ENCODE measurements at regions not wholly inside any gene's neighbourhood (a gene's known extent, or its start where the extent isn't known, plus 50 kb on each side); places are given as distances from the start of the nearest gene placed in this dataset.
"Not testable (repeated sequence)": the region's sequence is repeated elsewhere in the genome, so short reads cannot be mapped to it uniquely, and the experiment has no call there.

DNA sequence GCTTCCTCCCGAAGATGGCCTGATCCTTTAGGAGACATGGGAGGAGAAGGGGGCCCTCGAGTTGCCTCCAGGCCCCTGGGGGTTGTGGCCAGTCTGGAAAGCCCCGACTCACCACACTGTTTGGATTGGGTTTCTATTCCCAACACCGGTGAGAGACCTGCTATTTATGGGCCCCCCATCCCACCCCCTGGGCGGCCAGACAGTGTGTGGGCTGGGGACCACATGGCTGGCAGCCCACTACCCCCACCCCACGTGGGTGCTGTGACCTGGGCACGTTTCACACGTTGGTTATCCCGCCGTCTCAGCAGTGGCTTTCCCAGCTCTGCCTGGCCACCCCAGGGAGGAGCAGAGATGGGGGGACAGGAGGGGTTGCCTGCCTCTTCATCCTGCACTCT, 116.1 kb downstream of the VEGFA start:
- DNase-seq (ENCODE audit: low read depth in 2 of 2) = no peak

DNA sequence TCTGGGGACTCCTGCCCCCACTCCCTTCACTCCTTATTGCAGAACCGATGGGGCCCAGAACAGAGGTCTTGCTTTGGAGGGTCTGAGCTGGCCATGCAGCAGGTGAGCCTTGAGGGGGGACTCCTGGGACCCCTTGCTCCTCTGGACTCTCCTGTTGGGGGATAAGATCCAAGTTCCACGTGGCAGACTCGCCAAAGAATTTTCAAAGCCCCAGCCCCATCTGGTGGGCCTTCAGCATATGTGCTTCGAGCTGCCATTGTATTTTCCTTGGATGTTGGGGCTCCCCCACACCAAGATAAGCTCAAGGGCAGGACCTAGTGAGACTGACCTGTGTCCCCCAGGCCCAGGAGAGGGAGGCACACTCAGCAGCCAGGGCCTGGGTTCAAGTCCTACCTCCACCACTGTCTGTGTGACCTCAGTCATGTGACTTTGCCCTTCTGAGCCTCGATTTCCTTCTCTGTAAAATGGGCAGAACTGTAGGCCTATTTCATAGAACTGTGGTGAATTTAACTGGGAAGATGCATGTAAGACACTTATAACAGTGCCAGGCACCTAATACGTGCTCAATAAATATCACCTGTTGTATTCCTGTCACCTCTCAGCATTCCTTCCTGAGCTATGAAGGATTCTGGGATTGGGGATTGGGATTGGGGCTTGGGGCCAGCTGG, 115.5 kb downstream of the VEGFA start:
- no peak for DNase-seq (ENCODE audit: low read depth in 2 of 2)

DNA sequence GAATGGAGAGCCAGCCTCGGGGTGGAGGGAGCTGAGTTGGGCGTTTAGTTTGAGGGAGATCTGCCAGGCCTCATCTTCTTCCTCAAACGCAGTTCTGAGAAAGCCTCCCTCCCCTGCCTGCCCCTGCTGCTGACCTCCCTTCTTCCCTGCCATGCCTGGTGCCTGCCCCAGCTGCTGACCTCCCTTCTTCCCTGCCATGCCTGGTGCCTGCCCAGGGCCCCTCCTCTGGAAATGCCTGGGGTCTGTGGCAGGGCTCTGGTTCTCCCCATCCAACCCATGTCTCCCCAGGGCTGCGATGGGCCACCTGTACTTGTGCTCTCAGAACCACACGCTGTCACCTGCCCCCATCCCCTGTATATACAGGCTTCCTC, 114.6 kb downstream of the VEGFA start:
- DNase-seq (ENCODE audit: low read depth in 2 of 2) = no peak

DNA sequence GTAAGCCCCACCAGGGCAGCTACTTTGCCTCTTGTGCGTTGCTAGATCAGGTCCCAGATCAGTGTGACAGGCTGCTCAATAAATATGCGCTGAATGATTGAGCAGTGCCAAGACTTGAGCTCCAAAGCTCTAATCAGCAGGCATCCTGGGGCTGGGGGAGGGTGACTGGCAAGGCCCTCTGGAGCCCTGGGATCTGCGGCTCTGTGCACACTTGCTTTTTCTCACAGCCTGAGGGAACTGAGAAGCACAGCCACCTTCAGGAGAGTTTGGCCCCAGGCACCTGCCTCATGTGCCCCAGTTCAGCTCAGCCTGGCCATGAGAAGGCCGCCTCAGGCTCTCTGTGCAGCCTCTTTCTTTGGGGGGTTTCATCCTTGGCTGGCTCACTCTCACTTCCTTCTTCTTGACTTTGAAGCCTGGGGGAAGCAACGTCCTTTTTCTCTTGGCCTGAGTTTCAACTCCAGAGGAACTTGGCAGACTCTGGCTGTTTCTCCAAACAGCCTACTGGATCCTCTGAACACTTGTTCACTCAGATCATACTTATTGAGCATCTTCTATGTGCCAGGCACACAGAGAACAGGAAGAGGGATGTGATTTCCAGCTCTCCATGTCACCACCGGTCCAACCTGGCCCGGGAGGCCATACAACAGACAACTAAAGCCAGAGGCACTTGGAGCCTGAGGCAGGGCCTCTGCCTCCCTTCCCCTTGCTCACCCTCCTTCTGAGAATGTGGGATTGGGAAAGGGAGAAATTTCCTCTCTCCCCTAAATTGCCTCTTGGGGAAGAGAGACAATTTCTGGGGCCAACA, 114.0 kb downstream of the VEGFA start:
- no peak for DNase-seq (ENCODE audit: low read depth in 2 of 2)

DNA sequence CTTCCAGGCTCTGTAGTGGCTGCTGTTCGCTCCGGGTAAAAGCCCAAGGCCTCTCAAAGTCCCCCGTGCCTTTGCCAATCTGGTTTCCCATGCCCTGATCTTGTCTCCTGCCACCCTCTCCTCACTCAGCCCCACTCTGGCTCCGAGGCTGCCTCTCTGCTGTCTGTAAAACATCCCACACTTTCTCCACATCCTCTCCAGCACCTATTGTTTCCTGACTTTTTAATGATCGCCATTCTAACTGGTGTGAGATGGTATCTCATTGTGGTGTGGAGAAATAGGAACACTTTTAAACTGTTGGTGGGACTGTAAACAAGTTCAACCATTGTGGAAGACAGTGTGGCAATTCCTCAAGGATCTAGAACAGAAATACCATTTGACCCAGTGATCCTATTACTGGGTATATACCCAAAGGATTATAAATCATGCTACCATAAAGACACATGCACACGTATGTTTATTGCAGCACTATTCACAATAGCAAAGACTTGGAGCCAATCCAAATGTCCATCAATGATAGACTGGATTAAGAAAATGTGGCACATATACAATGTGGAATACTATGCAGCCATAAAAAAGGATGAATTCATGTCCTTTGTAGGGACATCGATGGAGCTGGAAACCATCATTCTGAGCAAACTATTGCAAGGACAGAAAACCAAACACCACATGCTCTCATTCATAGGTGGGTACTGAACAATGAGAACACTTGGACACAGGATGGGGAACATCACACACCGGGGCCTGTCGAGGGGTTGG, 112.9 kb downstream of the VEGFA start:
- not testable (repeated sequence) for DNase-seq (ENCODE audit: low read depth in 2 of 2)

DNA sequence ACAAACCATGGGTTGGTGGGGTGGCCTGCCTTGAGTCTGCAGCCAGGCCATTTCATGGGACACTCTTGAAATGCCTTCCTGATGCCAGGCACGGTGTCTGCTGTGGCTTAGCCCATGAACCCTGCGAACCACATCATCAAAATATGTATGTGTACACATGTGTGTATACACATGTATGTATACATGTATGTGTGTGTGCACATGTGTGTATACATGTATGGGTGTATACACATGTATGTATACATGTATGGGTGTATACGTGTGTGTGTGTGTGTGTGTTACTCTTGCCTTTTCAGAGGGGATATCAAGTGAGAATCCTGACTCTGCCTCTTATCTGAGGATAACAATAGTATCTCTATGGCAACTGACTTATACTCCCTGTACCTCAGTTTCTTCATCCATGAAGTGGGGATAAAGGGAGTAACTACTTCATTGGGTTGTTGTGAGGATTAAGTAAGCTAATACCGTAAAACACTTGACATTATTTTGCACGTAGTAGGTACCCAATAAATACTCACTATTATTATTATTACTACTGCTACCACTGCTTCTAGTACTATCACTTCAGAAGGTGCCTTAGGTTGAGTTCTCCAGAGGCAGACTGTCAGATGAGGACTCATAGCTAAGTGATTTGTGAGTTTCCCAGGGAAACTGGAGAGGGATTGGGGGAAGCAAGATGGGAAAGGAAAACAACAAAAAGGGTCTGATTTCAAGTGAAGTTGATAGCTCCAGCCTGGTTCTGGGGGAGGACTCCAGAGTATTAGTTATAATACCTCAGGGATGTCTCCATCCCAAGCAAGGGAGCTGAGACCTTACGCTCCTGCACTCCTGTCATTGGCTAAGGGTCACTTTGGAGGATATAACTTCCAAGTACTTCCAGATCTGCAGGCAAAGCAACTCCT, 110.5 kb downstream of the VEGFA start:
- no peak for DNase-seq (ENCODE audit: low read depth in 2 of 2)

DNA sequence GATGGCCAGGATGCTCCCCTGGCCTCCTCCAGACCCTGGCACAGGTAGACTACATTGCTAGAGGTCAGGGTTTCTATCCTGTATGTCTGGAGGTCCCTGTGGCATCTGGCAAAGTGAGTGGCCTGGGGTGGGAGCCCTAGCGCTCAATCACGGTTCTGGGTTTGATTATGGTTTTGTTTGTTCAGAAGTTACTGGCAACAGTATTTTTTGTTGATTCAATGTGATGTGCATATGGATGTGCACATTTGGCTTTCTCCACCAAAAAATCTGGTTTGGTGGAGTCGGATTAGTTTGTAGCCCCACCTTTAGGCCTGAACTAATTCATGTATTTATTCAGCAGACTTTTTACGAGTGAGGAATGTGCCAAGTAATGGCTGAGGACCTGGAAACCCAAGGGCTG, 109.7 kb downstream of the VEGFA start:
- no peak for DNase-seq (ENCODE audit: low read depth in 2 of 2)

DNA sequence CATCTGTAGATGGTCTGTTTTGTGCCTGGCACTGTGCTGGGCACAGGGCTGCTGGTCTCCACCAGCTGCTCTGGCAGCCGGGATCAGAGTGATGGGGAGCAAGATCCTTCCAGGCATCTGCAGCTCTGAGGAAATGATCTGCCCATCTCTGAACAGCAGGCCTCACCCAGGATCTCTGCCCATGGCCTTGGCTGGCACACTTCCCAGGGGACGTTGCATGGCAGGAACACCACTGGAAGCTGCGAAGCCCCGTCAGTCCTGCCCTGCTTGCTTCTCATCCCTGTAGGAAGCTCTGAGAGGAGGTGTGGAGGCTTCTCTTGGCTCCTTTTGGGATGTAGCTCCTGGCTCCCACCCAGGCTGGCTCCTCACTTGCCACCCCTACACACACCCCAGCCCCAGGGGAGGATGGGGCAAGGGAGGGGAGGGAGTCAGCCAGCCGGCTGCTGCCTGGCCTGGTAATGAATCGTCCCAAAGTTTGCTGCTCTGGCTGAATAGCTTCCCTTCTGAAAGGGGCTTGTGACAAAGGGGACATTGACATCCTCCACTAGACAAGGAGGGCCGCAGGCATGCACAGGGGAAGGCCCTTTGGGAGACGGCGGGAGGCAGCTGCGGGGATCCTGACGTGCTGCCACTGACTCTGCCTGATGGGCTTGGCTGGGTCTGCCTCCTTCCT, 108.9 kb downstream of the VEGFA start:
- DNase-seq (ENCODE audit: low read depth in 2 of 2) = no peak

DNA sequence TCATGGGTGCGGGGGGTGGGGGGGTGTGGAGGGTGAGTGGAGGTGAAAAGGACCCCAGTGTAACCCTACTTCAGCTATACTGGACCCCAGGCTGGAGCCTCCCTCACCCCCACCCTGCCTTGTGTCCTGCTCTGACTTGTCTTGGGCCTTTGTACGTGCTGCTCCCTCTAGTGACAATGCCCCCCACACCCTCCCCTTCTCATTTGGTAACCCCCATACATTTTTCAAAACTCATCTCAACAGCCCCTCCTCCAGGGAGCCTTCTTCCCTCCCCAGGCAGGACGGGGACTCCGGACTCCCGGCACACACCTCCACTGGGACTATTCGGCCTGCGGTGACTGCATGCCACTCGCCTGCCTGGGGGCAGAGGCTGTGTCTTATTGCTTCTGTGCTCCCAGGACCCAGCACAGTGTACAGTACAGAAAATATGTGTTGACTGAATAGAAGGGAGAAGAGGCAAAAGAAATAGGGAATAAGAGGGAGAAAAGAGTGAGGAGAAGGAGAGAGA, 108.2 kb downstream of the VEGFA start:
- DNase-seq (ENCODE audit: low read depth in 2 of 2) = no peak

DNA sequence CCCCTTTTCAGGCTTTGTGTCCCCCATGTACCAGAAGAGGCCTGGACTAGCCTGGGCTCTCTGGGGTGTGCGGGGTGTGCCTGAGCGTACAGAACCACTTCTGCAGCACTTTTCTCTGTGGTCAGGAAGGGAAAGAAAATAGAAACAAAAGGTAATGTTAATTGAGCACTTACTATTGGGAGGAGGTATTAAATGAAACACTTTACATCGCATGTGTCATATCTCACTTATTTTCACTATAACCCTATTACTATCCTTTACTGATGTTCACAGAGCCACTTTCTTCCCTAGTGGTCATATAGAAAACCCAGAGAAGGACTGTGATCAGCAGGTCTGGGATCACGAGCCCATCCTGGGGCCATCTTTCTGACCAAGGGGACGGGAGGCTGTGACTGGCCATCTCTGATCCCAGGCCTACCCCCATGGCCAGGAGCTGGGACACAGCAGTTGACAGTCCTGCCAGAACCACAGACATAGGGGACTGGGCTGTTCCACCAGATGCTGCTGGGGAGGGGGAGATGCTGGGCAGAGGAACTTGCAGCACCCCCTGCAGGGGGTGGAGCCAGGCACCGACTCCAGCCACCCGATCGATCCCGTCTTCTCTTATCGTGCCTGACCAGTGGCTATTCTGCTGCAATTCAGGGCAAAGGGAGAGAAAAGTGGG, 107.6 kb downstream of the VEGFA start:
- no peak for DNase-seq (ENCODE audit: low read depth in 2 of 2)

DNA sequence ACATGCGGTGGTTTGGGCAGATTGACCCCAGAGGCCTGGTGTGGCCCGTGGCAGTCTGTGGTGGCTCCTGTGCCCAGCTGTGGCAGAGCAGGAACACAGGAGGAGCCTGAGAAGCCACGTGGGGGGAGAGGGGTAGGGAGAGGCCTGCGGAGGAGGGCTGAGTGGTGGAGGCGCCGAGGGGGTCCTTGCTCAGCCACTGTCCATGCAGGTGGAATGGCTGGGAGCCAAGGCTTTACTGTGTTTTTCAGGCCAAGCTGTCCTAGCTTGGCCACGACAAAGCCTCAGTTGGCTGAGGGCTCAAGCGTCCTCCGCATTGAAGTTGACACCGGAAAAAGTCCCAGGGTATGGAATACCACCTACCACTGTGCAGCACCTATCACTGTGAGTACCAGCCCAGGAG, 107.0 kb downstream of the VEGFA start:
- no peak for DNase-seq (ENCODE audit: low read depth in 2 of 2)

DNA sequence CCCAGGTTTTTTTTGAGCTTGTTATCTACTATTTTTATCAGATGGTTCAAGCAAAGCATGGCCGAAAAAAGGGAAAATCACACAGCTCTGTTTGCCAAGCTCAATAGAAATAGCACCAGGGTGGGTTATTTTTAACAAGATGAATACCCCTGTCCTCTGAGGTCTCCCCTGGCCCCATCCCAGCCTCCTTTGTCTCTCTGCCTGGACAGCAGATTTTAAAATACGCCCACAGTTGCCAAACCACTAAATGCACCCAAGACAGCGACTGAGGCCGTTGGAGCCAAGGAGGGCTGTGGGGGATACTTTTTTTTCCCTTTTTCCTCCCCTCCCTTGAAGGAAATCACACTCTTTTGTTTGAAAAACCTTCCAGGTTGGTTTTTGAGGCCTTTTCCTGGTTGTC, 106.6 kb downstream of the VEGFA start:
- DNase-seq (ENCODE audit: low read depth in 2 of 2) = no peak

DNA sequence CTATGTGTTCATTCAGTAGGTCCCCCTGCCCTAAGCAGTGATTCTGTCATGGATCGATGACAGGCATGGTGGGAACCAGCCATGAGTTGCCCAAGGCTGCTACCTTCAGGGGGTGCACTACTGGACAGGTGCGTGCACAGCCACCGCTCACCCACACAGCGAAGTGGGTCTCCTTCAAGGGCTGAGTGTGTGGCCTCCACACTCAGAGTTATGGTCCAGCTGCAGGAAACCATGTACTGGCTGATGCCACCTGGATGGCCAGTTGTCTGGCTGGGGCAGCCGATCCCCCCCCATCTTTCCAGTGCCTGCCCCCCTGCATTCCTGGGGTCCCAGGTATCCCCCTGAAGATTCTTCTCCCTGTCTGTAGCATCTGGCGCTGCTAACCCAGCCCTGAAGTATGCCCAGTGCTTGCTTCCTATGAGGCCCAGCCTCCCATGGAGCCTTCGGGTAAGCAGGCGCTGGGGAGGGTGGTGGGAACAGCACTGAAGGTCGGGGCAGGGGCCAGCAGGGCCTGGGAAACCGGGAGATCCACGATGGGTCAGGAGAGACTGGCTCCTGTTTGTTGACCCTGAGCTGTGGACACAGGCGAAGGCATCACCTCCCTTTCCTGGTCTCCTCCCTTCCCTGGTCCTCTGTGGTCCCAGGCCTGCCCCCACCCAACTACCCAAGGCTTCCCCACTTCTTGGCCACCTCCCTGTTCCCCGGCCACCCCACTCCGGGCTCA, 106.0 kb downstream of the VEGFA start:
- DNase-seq (ENCODE audit: low read depth in 2 of 2) = no peak

DNA sequence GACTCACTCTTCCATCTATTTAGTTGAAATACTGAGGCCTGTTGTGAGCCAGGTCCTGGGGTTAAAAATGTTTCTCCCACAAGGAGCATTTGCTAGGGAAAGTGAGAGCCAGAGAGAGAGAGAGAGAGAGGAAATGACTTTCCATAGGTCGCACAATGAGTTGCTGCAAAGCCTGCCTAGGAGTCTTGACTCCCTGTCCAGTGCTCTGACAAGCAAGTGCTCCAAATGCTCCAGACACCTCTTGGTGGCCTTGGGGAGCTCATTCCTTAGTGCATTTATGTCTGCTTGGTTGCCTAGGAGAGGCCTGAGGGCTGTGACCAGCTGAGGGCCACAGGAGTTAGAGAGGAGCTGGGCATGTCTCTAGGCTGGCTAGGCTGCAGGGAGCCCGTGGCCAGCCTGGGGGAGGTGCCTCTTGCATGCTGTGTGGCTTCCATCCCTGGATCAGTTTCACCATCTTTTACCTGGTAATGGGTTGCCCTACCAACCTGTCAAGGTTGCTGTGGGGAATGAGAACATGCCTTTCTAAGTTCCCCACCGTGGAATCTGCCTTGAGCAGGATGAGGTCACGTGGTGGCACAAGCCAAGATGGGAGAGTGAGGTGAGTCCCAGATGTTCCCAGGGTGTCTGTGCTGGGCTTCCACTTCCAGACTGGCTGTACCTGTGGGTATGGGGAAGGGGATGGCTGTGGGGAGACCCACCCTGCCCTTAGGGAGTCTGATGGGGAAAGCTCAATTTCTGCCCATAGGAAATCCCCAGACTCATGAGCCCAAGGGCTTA, 105.0 kb downstream of the VEGFA start:
- no peak for DNase-seq (ENCODE audit: low read depth in 2 of 2)

DNA sequence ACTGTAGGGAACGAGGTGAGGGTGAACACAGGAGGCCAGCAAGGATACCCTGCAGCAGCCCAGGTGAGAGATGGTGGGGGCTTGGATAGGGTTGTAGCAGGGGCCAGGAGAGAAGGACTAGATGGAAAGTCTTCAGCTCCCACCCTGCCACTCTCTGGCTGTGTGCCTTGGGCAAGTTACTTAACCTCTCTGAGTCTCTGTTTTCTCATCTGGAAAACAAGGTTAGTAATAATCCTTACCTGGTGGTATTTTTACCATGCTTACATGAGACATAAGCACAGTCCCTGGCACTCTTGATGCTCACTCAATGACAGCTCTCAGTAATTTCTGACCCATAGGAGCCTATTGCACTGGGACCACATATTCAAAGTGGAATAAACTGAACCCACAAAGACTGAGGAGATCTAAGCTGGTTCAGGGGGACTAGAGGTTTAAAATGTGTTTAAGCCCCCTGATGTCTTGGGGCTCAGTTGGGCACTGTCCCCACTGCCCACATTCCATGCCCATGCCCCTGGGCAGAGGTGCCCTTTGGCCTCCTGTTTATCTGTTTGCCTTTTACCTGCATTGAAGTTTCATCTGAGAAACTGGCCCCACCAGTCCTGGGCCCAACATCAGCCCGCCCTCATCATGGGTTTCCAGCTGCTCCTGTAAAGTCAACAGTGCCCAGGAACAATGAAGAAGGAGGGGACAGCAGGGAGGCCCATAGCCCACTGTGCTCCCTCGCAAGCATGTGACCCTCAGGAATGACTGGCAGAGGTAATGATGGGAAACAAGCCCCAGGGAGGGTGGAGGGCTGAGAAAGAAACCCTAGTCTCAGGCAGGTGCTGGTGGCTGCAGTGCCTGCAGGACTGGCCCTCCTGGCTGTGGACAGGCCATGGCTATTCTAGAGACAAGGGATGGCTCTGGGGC, 104.0 kb downstream of the VEGFA start:
- no peak for DNase-seq (ENCODE audit: low read depth in 2 of 2)

DNA sequence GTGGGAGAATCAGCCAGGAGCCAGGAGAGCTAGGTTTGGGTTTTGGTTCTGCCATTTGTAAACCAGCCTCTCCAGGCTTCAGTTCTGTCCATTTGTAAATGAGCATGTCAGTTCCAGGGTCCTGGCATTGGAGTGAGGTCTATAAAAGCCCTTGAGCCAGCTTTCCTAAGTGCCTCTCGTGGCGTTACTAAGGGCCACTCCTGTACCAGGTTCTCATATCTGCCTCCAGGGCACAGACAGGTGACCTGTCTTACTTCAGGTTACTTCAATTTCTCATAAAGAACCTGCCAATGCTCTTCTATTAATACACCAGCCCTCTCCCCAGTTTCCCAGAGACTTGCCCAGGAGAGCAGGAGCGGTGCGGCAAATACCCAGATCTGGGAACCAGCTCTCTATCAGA, 101.9 kb downstream of the VEGFA start:
- no peak for DNase-seq (ENCODE audit: low read depth in 2 of 2)

DNA sequence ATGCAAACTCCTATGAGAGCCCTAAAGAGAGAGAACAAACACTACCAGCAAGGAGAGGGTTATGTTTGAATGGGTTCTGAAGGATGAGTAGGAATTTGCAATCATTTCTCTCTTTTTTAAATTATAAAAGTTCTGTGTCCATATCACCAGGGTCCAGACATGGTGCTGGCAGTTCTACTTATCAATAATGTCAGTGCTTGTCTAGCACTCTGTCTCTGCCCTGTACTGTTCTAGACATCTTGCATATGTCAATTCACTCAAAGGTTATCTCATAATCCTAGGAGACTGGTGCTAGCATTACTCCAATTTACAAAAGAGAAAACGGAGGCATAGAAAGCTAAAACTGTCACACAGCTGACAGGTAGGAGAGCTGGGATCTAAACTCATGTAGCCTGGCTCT, 101.3 kb downstream of the VEGFA start:
- DNase-seq (ENCODE audit: low read depth in 2 of 2) = no peak

DNA sequence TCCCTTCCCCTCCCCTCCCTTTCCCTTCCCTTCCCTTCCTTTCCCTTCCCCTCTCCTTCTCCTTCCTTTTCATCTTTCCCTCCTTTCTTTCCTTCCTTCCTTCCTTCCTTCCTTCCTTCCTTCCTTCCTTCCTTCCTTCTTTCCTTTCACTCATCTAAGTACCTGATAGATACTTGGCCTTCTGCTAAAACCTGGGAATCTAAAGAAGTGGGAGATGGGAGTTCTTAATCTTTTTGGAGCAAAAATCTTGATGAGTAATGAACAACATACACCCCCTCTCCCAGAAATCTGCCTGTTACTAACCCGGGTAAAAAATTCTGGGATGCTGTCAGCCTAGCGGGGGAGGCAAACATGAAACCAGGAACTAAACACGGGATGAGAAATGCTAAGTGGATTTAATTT, 100.7 kb downstream of the VEGFA start:
- DNase-seq (ENCODE audit: low read depth in 2 of 2) = no peak
